H4 (cell line): ENCODE measurements at regions not wholly inside any gene's neighbourhood (a gene's known extent, or its start where the extent isn't known, plus 50 kb on each side); places are given as distances from the start of the nearest gene placed in this dataset.
"Not testable (repeated sequence)": the region's sequence is repeated elsewhere in the genome, so short reads cannot be mapped to it uniquely, and the experiment has no call there.

Source experiments
- DNase-seq: peaks from one replicate; pipeline ENCODE4 v3.0.0-alpha.2; 2015; ENCODE audit warnings: low spot score

GRCh38 chr21:28532446-28532845, 460.2 kb downstream of the LTN1 start:
- no peak for DNase-seq

- no peak for DNase-seq
These were observed 469.3 kb downstream of the LTN1 start for GRCh38 chr21:28523367-28523766.

GRCh38 chr21:28522014-28522799, 470.5 kb downstream of the LTN1 start:
- DNase-seq: no peak

- DNase-seq: no peak
These were observed 474.0 kb downstream of the LTN1 start for GRCh38 chr21:28518630-28519029.

- peak; percentile 81 for DNase-seq
These were observed 475.6 kb downstream of the LTN1 start for GRCh38 chr21:28516991-28517592.

GRCh38 chr21:28516021-28516420, 476.7 kb downstream of the LTN1 start:
- no peak for DNase-seq

- DNase-seq: no peak
These were observed 479.2 kb downstream of the LTN1 start for GRCh38 chr21:28513428-28513827.

- no peak for DNase-seq
These were observed 483.6 kb downstream of the LTN1 start for GRCh38 chr21:28509031-28509430.

- DNase-seq: no peak
These were observed 484.6 kb downstream of the LTN1 start for GRCh38 chr21:28508126-28508525.

- DNase-seq: no peak
These were observed 496.2 kb downstream of the LTN1 start for GRCh38 chr21:28496517-28496916.

GRCh38 chr21:28492127-28492526, 500.6 kb downstream of the LTN1 start:
- DNase-seq: no peak

GRCh38 chr21:28489821-28490350, 502.8 kb downstream of the LTN1 start:
- DNase-seq: no peak

- DNase-seq: no peak
These were observed 503.5 kb downstream of the LTN1 start for GRCh38 chr21:28489162-28489561.

GRCh38 chr21:28487455-28488070, 505.1 kb downstream of the LTN1 start:
- no peak for DNase-seq

GRCh38 chr21:28485301-28486022, 507.2 kb downstream of the LTN1 start:
- no peak for DNase-seq

- DNase-seq: no peak
These were observed 509.2 kb downstream of the LTN1 start for GRCh38 chr21:28483301-28484035.

GRCh38 chr21:28482657-28483056, 510.0 kb downstream of the LTN1 start:
- no peak for DNase-seq

- no peak for DNase-seq
These were observed 512.2 kb downstream of the LTN1 start for GRCh38 chr21:28480470-28480869.

GRCh38 chr21:28473530-28474220, 519.0 kb downstream of the LTN1 start:
- no peak for DNase-seq

- not testable (repeated sequence) for DNase-seq
These were observed 520.1 kb downstream of the LTN1 start for GRCh38 chr21:28472543-28472942.

- DNase-seq: no peak
These were observed 527.7 kb downstream of the LTN1 start for GRCh38 chr21:28464988-28465387.
